PC-3 (cell line): ENCODE measurements at regions not wholly inside any gene's neighbourhood (a gene's known extent, or its start where the extent isn't known, plus 50 kb on each side); places are given as distances from the start of the nearest gene placed in this dataset.

Experiments
- EZH2 ChIP-seq: fragments of 300-600 bp; sonication (generic); IDR thresholded peaks from one replicate; pipeline ENCODE4 v1.6.1; 2017; ENCODE audit warnings: antibody characterized with exemption, mild to moderate bottlenecking, low read length; ENCODE audit not compliant: unreplicated experiment
- TF ChIP-seq, protein P1 (sequence below): fragments of 300-600 bp; sonication (generic); conservative IDR thresholded peaks from 2 replicates; pipeline ENCODE4 v1.5.1; 2017; ENCODE audit warnings: antibody characterized with exemption, low read depth, mild to moderate bottlenecking, low read length

DNA sequence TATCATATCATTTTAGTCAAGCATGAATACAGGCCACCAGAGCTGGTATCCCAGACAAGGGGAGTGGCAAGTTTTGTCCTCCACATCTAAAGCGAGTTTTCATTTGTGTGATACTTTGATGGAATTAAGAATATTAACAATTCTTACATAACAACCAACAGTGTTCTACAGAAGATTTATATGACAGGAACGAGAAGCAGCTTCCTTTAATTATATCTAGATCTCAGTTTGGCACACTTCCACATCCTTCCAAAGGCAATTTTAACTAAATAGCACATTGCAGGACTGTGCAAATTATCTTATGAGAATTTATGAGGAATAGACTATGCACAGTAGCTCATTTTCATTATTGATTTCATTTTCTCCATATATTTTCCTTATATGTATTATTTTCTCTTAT is 121.2 kb upstream of the GUCY1A1 start:
- TF ChIP-seq, protein P1, sequence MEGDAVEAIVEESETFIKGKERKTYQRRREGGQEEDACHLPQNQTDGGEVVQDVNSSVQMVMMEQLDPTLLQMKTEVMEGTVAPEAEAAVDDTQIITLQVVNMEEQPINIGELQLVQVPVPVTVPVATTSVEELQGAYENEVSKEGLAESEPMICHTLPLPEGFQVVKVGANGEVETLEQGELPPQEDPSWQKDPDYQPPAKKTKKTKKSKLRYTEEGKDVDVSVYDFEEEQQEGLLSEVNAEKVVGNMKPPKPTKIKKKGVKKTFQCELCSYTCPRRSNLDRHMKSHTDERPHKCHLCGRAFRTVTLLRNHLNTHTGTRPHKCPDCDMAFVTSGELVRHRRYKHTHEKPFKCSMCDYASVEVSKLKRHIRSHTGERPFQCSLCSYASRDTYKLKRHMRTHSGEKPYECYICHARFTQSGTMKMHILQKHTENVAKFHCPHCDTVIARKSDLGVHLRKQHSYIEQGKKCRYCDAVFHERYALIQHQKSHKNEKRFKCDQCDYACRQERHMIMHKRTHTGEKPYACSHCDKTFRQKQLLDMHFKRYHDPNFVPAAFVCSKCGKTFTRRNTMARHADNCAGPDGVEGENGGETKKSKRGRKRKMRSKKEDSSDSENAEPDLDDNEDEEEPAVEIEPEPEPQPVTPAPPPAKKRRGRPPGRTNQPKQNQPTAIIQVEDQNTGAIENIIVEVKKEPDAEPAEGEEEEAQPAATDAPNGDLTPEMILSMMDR = no peak
- TF ChIP-seq EZH2 = no peak
